T-helper 1 cell treated with Interleukin-12 subunit alpha and Interleukin-12 subunit beta and Interleukin-4 antibody, amounts not matched to agents 30 ng/mL and 1 ng/mL, for 36 hours (primary cell): ENCODE measurements at regions not wholly inside any gene's neighbourhood (a gene's known extent, or its start where the extent isn't known, plus 50 kb on each side); places are given as distances from the start of the nearest gene placed in this dataset.

Experiments
- intact Hi-C: fragments of 100-400 bp; cut with micrococcal nuclease; formaldehyde crosslinking; loops from one replicate; pipeline ENCODE4 v1.15.1; 2024

- intact Hi-C loops, result no loop called here
Observed at GRCh38 chr7:13827716-13828115, 161.8 kb downstream of the ETV1 start.

GRCh38 chr7:13829231-13829630 lies 160.2 kb downstream of the ETV1 start:
- intact Hi-C loops, result no loop called here

DNA sequence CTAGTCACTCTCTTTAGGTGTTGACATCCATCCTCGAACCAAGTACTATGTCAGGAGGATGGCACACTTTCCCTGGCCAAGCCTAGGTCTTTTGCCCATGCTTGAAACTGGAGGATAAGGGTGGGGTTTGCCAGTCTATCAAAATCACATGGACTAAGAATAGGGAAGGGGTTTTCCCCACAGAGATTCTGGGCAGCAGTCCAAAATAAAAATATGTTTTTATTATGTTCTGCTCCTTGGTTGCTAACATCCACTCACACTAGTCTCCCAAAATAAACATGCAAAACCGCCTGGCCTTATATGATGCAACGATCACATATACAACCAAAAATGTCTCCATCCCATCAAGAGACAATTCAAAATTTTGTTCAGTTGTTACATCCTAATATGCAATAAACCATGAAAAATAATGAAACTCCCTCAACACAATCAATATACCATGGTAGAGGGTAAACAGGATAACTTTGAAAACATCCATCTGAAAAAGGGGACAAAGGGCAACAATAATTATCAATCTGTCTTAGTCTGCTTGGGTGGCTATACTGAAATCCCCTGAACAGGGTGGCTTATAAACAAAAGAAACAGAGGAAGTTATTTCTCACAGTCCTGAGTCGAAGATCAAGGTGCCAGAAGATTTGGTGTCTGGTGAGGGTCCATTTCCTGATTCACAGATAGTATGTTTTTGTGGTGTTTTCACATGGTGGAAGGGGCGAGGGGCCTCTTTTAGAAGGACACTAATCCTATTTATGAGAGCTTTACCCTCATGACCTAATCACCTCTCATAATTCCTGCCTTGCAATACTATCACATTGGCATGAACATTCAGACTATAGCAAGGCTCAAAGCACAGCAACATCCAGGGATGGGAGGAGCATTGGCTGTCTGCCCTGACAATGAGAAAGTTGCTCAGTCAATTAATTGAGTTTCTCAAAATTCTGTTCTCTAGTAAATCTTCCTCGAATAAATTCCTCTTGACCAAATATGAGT lies 159.3 kb downstream of the ETV1 start:
- intact Hi-C loops, result no loop called here

GRCh38 chr7:13832346-13832745 lies 157.1 kb downstream of the ETV1 start:
- intact Hi-C loops, result no loop called here

GRCh38 chr7:13834328-13834761 lies 155.1 kb downstream of the ETV1 start:
- intact Hi-C loops, result no loop called here

DNA sequence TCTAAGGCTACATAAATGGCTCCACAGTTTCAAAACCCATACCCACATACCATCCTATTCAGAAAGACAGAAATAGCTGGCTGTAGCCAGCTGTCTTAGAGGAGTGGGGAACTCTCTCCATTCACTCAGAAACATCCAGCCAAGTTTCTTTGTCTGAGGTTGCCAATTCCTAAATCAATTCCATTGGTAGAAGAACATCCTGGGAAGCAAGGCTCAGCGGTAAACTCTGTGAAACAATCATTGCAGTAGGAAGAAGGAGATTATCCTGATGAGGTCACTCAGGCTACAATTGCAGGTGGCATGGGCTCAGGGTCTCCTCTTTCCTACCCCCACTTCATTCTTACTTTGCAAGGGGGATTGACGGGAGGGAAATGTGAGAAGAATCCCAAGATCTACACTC lies 154.0 kb downstream of the ETV1 start:
- intact Hi-C loops, result no loop called here

GRCh38 chr7:13839063-13839462 lies 150.4 kb downstream of the ETV1 start:
- intact Hi-C loops, result no loop called here
